NCI-H2029 (cell line): ENCODE measurements at regions not wholly inside any gene's neighbourhood (a gene's known extent, or its start where the extent isn't known, plus 50 kb on each side); places are given as distances from the start of the nearest gene placed in this dataset.
A peak's percentile ranks its signal among the peaks of the same experiment; 100 is the strongest.

Experiments used
- DNase-seq: peaks from one replicate; lab custom pipeline; 2025; lab: John Stamatoyannopoulos, UW

DNA sequence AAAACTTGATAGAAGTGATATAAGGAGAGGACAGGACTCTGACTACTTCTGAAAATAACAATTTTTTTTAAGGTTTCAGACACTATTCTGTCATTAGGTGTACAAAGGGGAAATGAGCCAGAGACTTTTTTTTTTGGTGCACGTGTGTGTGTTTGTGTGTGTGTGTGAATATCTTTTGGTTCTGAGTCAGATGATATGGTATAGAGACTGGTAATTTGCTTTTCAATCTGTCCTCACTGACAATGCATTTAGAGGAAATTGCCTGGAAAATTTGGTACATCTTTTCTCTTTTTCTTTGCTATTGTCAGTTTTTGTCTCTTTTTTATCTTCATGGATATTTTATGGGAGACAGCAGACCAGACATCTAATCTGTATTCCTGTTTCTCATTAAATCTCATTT is 59.3 kb downstream of the DDIT4L start:
- DNase-seq, result no peak

DNA sequence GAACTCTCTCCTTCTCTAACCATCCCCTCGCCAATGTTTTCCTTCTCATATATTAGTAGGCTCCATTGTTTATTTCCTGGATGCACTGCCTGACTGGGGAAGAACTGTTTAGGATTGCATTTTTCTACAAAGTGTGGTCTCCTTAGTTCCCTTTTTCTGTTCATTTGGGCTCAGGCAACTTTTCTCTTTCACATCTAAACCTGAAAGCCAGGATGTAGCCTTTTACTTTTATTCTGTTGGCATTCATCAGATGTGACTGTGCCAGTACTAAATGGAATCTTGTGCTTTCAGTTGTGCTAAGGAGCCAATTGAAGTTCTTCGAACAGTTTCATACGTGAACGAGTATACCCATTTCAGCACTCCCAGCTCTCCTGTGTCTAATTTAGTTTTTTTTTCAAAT is 59.8 kb downstream of the DDIT4L start:
- DNase-seq, result no peak

- no peak for DNase-seq
Measured at GRCh38 chr4:100129774-100130173, 60.5 kb downstream of the DDIT4L start.

GRCh38 chr4:100128338-100128737 is 61.9 kb downstream of the DDIT4L start:
- DNase-seq, result no peak

GRCh38 chr4:100124715-100125114 is 65.6 kb downstream of the DDIT4L start:
- no peak for DNase-seq

GRCh38 chr4:100118181-100118580 is 72.1 kb downstream of the DDIT4L start:
- DNase-seq, result no peak

- DNase-seq, result no peak
Measured at GRCh38 chr4:100117750-100118149, 72.5 kb downstream of the DDIT4L start.

- no peak for DNase-seq
Measured at GRCh38 chr4:100114909-100115308, 75.4 kb downstream of the DDIT4L start.

DNA sequence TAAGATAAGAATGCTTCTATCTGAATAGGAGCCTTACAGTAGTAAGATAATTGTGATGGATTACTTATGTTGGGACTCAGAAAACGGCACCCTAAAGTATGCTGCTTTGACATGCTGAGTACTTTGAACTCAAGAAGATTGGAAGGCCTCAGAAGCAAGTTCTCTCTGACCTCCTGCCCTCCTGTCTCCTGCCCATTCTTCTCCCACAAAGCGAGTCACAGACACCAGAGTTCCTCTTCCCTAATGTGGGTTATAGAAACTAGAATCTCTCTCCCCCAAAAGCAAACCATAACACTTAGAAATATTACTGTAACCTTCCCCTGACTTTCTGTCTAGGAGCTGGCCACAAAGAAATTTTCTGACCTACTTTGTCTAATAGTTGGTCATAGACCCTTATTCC is 76.5 kb downstream of the DDIT4L start:
- no peak for DNase-seq

DNA sequence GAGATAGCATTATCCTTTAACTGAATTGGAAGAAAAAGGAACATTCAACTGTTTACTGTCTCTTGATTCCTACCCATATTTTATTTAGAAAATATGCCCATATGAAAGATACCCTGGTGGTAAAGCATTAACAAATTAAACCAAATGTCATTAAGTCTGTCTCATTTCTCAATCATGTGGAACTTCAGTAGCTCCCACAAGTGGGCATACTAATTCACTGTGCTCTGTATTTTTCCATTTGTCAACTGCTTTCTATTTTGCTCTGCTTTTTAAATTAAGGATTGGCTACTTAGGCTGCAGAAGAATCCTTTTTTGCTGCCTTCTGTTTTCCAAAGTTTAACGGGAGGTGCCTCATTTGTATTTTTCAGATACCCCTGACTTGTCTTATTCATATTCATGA is 77.2 kb downstream of the DDIT4L start:
- no peak for DNase-seq

GRCh38 chr4:100109921-100110320 is 80.3 kb downstream of the DDIT4L start:
- no peak for DNase-seq

DNA sequence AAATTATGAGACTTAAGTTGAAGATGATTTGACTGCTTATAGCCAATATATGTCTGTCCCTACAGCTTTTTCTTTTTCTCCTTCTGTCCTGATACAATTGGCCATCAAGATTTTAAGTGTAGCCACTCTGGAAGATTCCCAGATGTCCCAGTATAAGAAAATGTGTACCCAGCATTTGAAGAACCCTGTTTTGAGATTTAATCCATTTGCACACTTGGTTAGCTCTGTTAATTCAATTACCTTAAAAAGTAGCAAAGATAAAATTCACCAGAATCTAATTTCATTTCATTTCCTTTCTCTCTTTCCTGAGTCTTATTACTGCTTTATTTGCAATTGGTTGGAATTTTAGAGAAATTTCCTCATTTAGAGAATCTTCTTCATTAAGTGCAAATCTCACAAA is 81.4 kb downstream of the DDIT4L start:
- no peak for DNase-seq

GRCh38 chr4:100106982-100107381 is 83.3 kb downstream of the DDIT4L start:
- DNase-seq, result no peak

DNA sequence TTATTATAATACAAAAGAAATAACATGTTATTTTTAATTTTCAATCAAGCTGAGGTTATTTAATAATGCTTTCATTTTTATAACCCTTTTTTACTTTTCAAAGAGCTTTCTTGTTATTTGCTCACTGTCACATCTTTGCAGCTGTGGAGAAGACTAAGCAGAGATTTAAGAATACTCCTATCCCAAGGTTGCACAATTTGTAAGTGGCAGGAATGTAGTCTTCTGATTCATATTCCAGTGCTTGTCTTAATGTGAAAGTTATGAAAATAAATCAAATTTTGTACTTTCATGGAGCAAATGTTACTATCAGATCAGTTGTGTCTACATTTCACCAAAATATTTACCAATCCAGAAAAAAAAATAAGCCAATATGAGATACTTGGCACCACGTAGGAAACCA is 86.6 kb downstream of the DDIT4L start:
- no peak for DNase-seq

GRCh38 chr4:100100985-100101384 is 89.3 kb downstream of the DDIT4L start:
- DNase-seq, result no peak

- no peak for DNase-seq
Measured at GRCh38 chr4:100099746-100100145, 90.5 kb downstream of the DDIT4L start.

GRCh38 chr4:100098681-100099080 is 91.6 kb downstream of the DDIT4L start:
- no peak for DNase-seq

GRCh38 chr4:100098011-100098545 is 92.2 kb downstream of the DDIT4L start:
- DNase-seq, result no peak

GRCh38 chr4:100095729-100096595 is 94.3 kb downstream of the DDIT4L start:
- DNase-seq, result peak; percentile 6

DNA sequence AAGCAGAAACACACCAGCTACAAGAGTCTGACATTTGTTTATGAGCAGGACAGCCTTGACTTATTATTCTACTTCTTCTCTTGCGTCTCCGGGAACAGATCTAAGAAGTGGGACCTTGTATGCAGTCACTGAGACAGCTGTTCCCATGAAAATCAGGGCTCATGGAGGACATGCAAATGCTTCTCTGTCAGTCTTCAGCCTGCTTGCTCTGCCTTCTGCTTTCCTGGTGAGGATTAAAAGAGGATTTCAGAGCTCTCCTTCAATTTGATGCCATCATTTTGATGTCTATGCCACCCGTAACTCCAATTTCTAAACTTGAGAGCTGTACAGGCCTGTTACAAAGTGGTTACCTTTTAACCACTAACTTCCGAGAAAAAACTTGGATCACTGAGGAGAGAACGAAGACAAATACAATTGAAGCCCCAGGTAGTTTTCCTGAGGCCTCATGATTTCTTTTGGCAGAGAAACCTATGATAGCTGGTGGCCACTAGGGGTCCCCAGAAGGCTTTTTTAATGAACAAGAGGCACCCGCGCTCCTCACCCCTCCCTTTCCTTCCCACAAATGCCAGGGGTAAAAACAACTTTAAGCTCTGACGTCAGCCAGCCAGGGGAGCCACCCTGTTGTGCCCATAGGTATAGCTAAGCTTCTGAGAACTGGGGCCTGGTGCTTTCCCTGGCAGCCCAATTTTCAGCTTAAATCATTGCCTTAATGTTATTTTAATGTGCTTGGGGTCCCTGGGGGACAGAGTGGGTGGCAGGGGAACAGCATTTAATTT is 97.0 kb downstream of the DDIT4L start:
- peak; percentile 81 for DNase-seq

DNA sequence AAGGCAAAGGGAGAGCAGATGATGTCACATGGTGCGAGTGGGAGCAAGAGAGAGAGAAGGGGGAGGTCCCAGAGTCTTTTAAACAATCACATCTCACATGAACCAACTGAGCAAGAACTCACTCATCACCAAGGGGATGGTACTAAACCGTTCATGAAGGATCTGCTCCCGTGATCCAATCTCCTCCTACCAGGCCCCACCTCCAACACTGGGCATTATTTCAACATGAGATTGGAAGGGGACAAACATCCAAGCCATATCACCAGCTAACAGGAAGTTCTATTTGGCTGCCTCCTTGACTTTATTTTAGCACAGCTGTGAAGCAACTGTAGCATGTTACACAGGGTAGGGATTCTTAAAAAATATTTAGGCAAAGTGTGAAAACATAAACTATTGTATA is 102.5 kb downstream of the DDIT4L start:
- DNase-seq, result no peak

GRCh38 chr4:100086766-100087431 is 103.4 kb downstream of the DDIT4L start:
- no peak for DNase-seq

DNA sequence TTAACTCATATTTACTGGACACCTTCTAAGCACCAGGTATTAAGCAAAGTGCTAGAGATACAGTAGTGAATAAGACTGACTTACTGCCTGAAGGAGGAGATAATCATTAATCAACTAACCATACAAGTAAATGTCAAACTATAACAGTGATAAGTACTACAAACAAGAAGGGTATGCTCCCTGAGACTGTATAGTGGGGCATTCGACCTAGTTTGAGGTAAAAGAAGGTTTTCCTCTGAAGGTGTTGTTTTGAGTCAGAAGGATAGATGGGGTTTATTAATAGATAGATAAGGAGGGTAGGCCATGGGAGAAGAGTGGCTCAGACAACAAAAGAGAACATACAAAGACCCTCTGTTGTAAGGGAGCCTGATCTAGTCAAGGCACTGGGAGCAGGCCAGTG is 105.4 kb downstream of the DDIT4L start:
- no peak for DNase-seq
